CD4-positive, alpha-beta memory T cell (primary cell): ENCODE measurements at regions not wholly inside any gene's neighbourhood (a gene's known extent, or its start where the extent isn't known, plus 50 kb on each side); places are given as distances from the start of the nearest gene placed in this dataset.
"Not testable (repeated sequence)": the region's sequence is repeated elsewhere in the genome, so short reads cannot be mapped to it uniquely, and the experiment has no call there.

Experiments
- CTCF ChIA-PET: fragments of 350-600 bp; sonication (Branson Sonifier 250); formaldehyde crosslinking; loops from one replicate; lab custom pipeline; 2021; ENCODE audit warnings: inconsistent platforms; ENCODE audit not compliant: partially characterized antibody; lab: Charles Lee
- POLR2A ChIA-PET: fragments of 350-600 bp; sonication (Branson Sonifier 250); formaldehyde crosslinking; loops from one replicate; lab custom pipeline; 2021; ENCODE audit not compliant: partially characterized antibody; lab: Charles Lee
- DNase-seq, 5 donors: peaks; one replicate each; pipeline versions ENCODE4 v3.0.0 to v3.0.0-alpha.2; 2020 to 2022; ENCODE audit warnings: mixed read lengths in 1 of 5
- H3K27ac ChIP-seq: one replicate; pipeline ENCODE4 v1.7.0; 2013; ENCODE audit warnings: low read depth, low read length
- H3K27me3 ChIP-seq: 2 replicates; pipeline ENCODE4 v1.7.0; 2013; ENCODE audit warnings: mild to moderate bottlenecking, low read length, moderate library complexity; ENCODE audit not compliant: insufficient read depth
- H3K36me3 ChIP-seq: 2 replicates; pipeline ENCODE4 v1.7.0; 2013; ENCODE audit warnings: mild to moderate bottlenecking, low read length, moderate library complexity; ENCODE audit not compliant: insufficient read depth
- H3K4me1 ChIP-seq: 2 replicates; pipeline ENCODE4 v1.7.0; 2013; ENCODE audit warnings: mild to moderate bottlenecking, low read length, moderate library complexity; ENCODE audit not compliant: insufficient read depth
- H3K4me3 ChIP-seq, 2 donors: one replicate each; pipeline ENCODE4 v1.7.0; 2013; ENCODE audit warnings: low read length in 2 of 2, mild to moderate bottlenecking in 1 of 2
- H3K9me3 ChIP-seq, 2 donors: one replicate each; pipeline ENCODE4 v1.7.0; 2013; ENCODE audit warnings: low read length in 2 of 2, control low read depth in 1 of 2; ENCODE audit not compliant: control insufficient read depth in 1 of 2
- H3K27ac Mint-ChIP-seq, 7 donors: one replicate each; pipeline ENCODE4 v1.8.0; 2020 to 2021; ENCODE audit warnings: mixed read lengths in 7 of 7, mild to moderate bottlenecking in 6 of 7, inconsistent platforms in 3 of 7, moderate library complexity in 3 of 7
- H3K27me3 Mint-ChIP-seq, 2 donors: one replicate each; pipeline ENCODE4 v1.8.0; 2020 to 2021; ENCODE audit warnings: mixed read lengths in 2 of 2
- H3K36me3 Mint-ChIP-seq, 2 donors: one replicate each; pipeline ENCODE4 v1.8.0; 2020 to 2021; ENCODE audit warnings: mixed read lengths in 2 of 2, inconsistent platforms in 1 of 2, mild to moderate bottlenecking in 1 of 2
- H3K4me1 Mint-ChIP-seq, 4 donors: one replicate each; pipeline ENCODE4 v1.8.0; 2020 to 2021; ENCODE audit warnings: mixed read lengths in 4 of 4, mild to moderate bottlenecking in 1 of 4
- H3K4me3 Mint-ChIP-seq, 8 donors: one replicate each; pipeline ENCODE4 v1.8.0; 2020 to 2021; ENCODE audit warnings: mixed read lengths in 8 of 8, mild to moderate bottlenecking in 7 of 8, moderate library complexity in 6 of 8, inconsistent platforms in 3 of 8
- H3K9me3 Mint-ChIP-seq, 8 donors: one replicate each; pipeline ENCODE4 v1.8.0; 2020 to 2021; ENCODE audit warnings: mixed read lengths in 8 of 8, mild to moderate bottlenecking in 5 of 8, inconsistent platforms in 3 of 8, moderate library complexity in 1 of 8
- intact Hi-C: fragments of 100-400 bp; cut with micrococcal nuclease; formaldehyde crosslinking; loops from one replicate; pipeline ENCODE4 v1.15.1; 2023

DNA sequence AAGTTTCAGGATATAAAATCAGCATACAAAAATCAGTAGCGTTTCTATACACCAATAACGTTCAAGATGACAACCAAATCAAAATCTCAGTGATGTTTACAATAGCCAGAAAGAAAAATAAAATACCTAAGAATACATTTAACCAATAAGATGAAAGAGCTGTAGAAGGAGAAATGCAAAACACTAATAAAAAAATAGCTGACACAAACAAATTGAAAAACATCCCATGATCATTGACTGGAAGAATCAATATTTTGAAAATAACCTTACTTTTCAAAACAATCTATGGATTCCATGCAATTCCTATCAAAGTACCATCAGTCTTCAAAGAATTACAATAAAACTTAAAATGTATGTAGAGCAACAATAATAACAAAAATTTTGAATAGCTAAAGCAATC lies 1096.3 kb downstream of the FAT4 start:
- intact Hi-C loops: no loop called here
- no peaks in the 10 kb centered on the region for H3K9me3 ChIP-seq
- CTCF ChIA-PET: no interaction called here

DNA sequence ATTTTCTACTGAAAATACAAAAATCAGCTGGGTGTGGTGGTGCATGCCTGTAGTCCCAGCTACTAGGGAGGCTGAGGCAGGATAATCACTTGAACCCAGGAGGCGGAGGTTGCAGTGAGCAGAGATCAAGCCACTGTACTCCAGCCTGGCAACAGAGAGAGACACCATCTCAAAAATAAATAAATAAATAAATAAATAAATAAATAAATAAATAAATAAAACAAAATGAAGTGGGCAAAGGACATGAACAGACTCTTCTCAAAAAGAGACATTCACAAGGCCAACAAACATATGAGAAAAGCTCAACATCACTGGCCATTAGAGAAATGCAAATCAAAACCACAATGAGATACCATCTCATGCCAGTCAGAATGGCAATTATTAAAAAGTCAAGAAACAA lies 1097.6 kb downstream of the FAT4 start:
- H3K9me3 Mint-ChIP-seq: peaks cover 0 to 21% (median 9%) of the 10 kb centered on the region in 8 donors
- H3K27me3 Mint-ChIP-seq, H3K36me3 Mint-ChIP-seq, H3K27me3 ChIP-seq, H3K36me3 ChIP-seq, POLR2A ChIA-PET, intact Hi-C loops, H3K4me3 ChIP-seq, H3K4me1 ChIP-seq, DNase-seq, H3K9me3 ChIP-seq, H3K4me1 Mint-ChIP-seq, H3K4me3 Mint-ChIP-seq, H3K27ac Mint-ChIP-seq, CTCF ChIA-PET, H3K27ac ChIP-seq: not testable (repeated sequence)

More for the DNA sequence above, 1096.3 kb downstream of the FAT4 start:
- Mint-ChIP-seq H3K4me3 (no peak overlapping the region), H3K27ac (no peak overlapping the region), H3K9me3 (peaks cover 0 to 26% (median 15%) of the 10 kb centered on the region in 8 donors), H3K27me3 (no peaks in the 10 kb centered on the region), H3K36me3 (no peaks in the 10 kb centered on the region), H3K4me1 (no peaks in the 10 kb centered on the region)
- Histone ChIP-seq H3K27me3 (no peaks in the 10 kb centered on the region), H3K4me3 (no peak overlapping the region), H3K36me3 (no peaks in the 10 kb centered on the region), H3K4me1 (no peaks in the 10 kb centered on the region), H3K27ac (no peak overlapping the region)
- POLR2A ChIA-PET: no interaction called here
- DNase-seq: no peak

DNA sequence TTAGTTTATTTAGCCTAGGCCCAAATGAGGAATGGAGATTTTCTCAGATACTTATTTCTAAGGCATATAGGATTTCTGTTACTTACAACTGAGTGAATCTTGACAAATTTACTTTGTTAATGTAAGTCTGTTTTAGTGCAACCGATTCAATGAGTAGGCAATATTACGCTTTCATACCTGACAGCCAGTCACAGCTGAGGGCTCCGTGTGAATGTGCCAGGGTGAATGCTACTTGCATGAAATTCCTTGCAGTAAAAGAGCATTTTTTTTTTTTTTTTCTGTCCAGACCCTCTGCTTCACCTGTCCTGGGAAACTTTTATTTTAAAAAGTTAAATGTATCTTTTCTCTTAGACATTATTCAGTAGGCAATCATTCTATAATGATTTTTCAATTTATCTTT lies 1100.0 kb downstream of the FAT4 start:
- no peak overlapping the region for H3K4me3 Mint-ChIP-seq

DNA sequence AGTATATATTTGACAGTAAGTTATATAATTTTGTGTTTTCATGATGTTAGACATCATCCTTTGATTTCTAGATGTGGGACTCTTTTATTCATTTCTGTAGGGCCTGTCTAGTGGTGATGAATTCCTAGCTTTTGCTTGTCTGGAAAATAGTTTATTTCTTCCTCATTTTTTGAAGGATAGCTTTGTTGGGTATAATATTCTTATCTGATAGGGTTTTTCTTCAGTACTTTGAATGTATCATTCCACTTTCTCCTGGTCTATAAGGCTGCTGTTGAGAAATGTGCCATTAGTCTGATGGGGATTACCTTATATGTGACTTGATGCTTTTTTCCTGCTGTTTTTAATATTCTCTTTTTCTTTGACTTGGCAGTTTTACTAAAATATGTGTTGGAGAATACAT lies 1104.5 kb downstream of the FAT4 start:
- ChIA-PET CTCF (no interaction called here), POLR2A (no interaction called here)
- Mint-ChIP-seq H3K4me3 (no peak overlapping the region), H3K27me3 (no peaks in the 10 kb centered on the region), H3K4me1 (no peaks in the 10 kb centered on the region), H3K9me3 (peaks cover 0 to 27% (median 13%) of the 10 kb centered on the region in 8 donors), H3K36me3 (no peaks in the 10 kb centered on the region), H3K27ac (no peak overlapping the region)
- DNase-seq: no peak
- Histone ChIP-seq H3K9me3 (peaks cover 0 to 6% of the 10 kb centered on the region in 2 donors), H3K4me1 (no peaks in the 10 kb centered on the region), H3K36me3 (no peaks in the 10 kb centered on the region), H3K27me3 (no peaks in the 10 kb centered on the region), H3K27ac (no peak overlapping the region), H3K4me3 (no peak overlapping the region)
- intact Hi-C loops: no loop called here

More for the DNA sequence above, 1100.0 kb downstream of the FAT4 start:
- H3K4me3 ChIP-seq: no peak overlapping the region
- H3K27ac ChIP-seq: no peak overlapping the region
- no peaks in the 10 kb centered on the region for H3K27me3 ChIP-seq
- no peaks in the 10 kb centered on the region for H3K36me3 ChIP-seq
- Mint-ChIP-seq H3K4me1 (no peaks in the 10 kb centered on the region), H3K36me3 (no peaks in the 10 kb centered on the region), H3K27ac (no peak overlapping the region), H3K9me3 (peaks cover 1 to 22% (median 6%) of the 10 kb centered on the region in 8 donors), H3K27me3 (no peaks in the 10 kb centered on the region)
- no peak for DNase-seq
- no peaks in the 10 kb centered on the region for H3K4me1 ChIP-seq
- intact Hi-C loops: no loop called here
- no peaks in the 10 kb centered on the region for H3K9me3 ChIP-seq
- ChIA-PET CTCF (no interaction called here), POLR2A (no interaction called here)

DNA sequence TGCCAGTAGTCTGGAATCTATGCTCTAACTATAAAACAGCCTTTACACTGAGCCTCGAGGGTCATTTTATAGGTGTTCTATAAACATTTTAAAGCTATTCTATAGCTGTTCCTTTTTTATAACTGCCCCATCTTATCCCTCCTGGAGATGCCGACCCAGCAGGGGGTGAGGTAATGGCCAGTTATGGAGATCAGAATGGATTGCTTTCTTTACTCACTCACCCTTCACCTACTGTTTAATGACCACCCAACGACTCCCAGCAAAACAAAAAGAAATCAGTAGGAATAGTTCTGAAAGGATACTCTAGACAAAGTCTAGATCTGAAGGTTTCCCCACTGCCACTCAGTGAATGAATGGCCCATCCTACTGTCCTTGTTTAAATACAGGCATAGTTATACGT lies 1113.1 kb downstream of the FAT4 start:
- H3K27me3 Mint-ChIP-seq: no peaks in the 10 kb centered on the region
- H3K36me3 ChIP-seq: no peaks in the 10 kb centered on the region
- H3K4me3 ChIP-seq: no peak overlapping the region
- H3K27ac Mint-ChIP-seq: no peak overlapping the region
- no peaks in the 10 kb centered on the region for H3K36me3 Mint-ChIP-seq
- no peak for DNase-seq
- ChIA-PET POLR2A (no interaction called here), CTCF (no interaction called here)
- H3K4me1 ChIP-seq: no peaks in the 10 kb centered on the region
- no peaks in the 10 kb centered on the region for H3K27me3 ChIP-seq
- no peak overlapping the region for H3K4me3 Mint-ChIP-seq
- intact Hi-C loops: no loop called here
- no peaks in the 10 kb centered on the region for H3K4me1 Mint-ChIP-seq
- H3K9me3 ChIP-seq: no peaks in the 10 kb centered on the region
- H3K27ac ChIP-seq: no peak overlapping the region
- peaks cover 2 to 13% (median 9%) of the 10 kb centered on the region in 8 donors for H3K9me3 Mint-ChIP-seq

DNA sequence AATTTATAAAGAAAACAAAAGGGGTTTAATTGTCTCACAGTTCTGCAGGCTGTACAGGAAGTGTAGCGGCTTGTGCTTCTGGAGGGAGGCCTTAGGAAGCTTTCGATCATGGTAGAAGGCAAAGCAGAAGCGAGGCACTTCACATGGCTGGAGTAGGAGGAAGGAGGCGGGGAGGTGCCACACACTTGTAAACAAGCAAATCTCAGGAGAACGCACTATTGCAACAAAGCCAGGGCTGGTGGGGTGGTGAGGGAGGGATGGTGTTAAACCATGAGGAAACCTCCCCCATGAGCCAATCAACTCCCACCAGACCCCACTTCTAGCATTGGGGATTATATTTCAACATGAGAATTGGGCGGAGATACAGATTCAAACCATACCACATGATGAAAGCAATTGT lies 1116.3 kb downstream of the FAT4 start:
- intact Hi-C loops: no loop called here
- CTCF ChIA-PET: no interaction called here
- H3K9me3 Mint-ChIP-seq: peaks cover 0 to 14% (median 6%) of the 10 kb centered on the region in 8 donors

DNA sequence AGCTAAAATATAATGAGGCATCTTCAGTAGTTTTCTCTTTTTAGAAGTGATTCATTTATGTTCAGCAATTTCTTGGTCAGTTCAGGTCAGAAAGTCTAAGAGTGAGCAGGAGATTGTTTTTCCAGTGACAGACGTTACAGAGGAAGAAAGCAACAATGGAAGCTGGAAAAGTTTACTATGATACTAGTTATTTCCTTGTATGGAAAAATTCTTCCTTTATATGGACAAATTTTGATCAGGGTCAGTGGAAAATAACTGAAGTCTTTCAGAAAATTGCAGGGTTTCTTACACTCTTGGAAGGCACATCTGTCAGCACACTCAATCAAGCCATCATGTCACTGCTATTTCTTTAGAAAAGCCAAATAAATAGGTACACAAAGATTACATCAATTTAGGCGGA lies 1120.7 kb downstream of the FAT4 start:
- Mint-ChIP-seq H3K27ac (no peak overlapping the region), H3K27me3 (no peaks in the 10 kb centered on the region), H3K4me3 (no peak overlapping the region), H3K9me3 (peaks cover 0 to 12% (median 7%) of the 10 kb centered on the region in 8 donors), H3K4me1 (no peaks in the 10 kb centered on the region), H3K36me3 (no peaks in the 10 kb centered on the region)
- no peak for DNase-seq
- H3K9me3 ChIP-seq: no peaks in the 10 kb centered on the region
- H3K36me3 ChIP-seq: no peaks in the 10 kb centered on the region
- H3K27ac ChIP-seq: no peak overlapping the region
- H3K4me3 ChIP-seq: no peak overlapping the region
- H3K27me3 ChIP-seq: no peaks in the 10 kb centered on the region
- POLR2A ChIA-PET: no interaction called here
- CTCF ChIA-PET: no interaction called here
- no peaks in the 10 kb centered on the region for H3K4me1 ChIP-seq
- intact Hi-C loops: no loop called here

More for the DNA sequence above, 1116.3 kb downstream of the FAT4 start:
- Histone ChIP-seq H3K27ac (no peak overlapping the region), H3K4me1 (no peaks in the 10 kb centered on the region), H3K36me3 (no peaks in the 10 kb centered on the region), H3K27me3 (no peaks in the 10 kb centered on the region), H3K9me3 (no peaks in the 10 kb centered on the region), H3K4me3 (no peak overlapping the region)
- H3K4me3 Mint-ChIP-seq: no peak overlapping the region
- no peaks in the 10 kb centered on the region for H3K4me1 Mint-ChIP-seq
- POLR2A ChIA-PET: no interaction called here
- no peaks in the 10 kb centered on the region for H3K27me3 Mint-ChIP-seq
- no peak overlapping the region for H3K27ac Mint-ChIP-seq
- no peak for DNase-seq
- H3K36me3 Mint-ChIP-seq: no peaks in the 10 kb centered on the region

DNA sequence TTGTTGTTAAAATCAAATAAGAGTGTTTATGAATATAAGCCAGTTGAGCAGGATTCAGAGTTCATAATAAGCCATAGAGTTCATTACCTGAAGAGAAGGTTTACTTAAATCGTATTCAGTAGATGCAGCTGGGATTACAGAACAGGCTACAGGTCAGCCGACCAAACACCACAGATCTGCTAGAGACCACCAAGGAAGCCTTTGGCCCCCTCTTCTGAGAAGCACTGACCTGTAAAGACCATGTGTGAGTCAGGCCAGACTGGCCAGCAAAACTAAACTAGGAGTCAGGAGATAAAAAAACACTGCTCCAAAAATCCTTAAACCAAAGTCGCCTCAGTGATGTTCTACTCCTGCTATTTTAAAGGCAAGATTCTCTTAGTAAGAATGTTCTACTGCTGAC lies 1125.5 kb downstream of the FAT4 start:
- no peaks in the 10 kb centered on the region for H3K4me1 Mint-ChIP-seq
- Histone ChIP-seq H3K9me3 (no peaks in the 10 kb centered on the region), H3K27ac (no peak overlapping the region), H3K36me3 (no peaks in the 10 kb centered on the region), H3K4me3 (no peak overlapping the region), H3K4me1 (no peaks in the 10 kb centered on the region), H3K27me3 (no peaks in the 10 kb centered on the region)
- no peaks in the 10 kb centered on the region for H3K27me3 Mint-ChIP-seq
- H3K36me3 Mint-ChIP-seq: no peaks in the 10 kb centered on the region
- H3K4me3 Mint-ChIP-seq: no peak overlapping the region
- H3K27ac Mint-ChIP-seq: no peak overlapping the region
- intact Hi-C loops: no loop called here
- DNase-seq: no peak
- ChIA-PET POLR2A (no interaction called here), CTCF (no interaction called here)
- H3K9me3 Mint-ChIP-seq: peaks cover 0 to 21% (median 9%) of the 10 kb centered on the region in 8 donors
